Astrocyte (in vitro differentiated cells and primary cell): ENCODE measurements at regions not wholly inside any gene's neighbourhood (a gene's known extent, or its start where the extent isn't known, plus 50 kb on each side); places are given as distances from the start of the nearest gene placed in this dataset.

Source experiments
- CTCF ChIP-seq: IDR thresholded peaks from 2 replicates; pipeline ENCODE4 v1.5.1; 2011; ENCODE audit warnings: low read depth, mild to moderate bottlenecking, inconsistent platforms, low read length, moderate library complexity; ENCODE audit not compliant: insufficient read depth
- EZH2 ChIP-seq: IDR thresholded peaks from 2 replicates; pipeline ENCODE4 v1.6.1; 2012; ENCODE audit warnings: mild to moderate bottlenecking, low read length, inconsistent platforms; ENCODE audit not compliant: insufficient read depth

DNA sequence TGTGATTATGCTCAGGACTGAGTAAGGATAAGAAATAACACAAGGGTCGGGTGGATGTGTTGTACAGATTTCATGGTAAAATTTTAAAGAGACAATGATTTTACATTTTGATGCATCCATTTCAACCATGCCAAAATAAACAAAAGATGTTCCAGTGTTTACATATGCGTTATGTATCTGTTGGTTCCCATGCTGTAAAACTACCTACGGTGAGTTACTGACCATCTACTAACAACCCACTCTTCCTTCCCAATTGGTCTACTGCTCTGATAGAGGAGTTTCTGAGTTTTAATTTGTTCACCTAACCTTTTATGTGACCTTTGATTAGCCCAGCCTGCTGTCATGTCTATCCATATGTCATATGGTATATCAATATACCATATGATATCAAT lies 1697.1 kb downstream of the MAT2B start:
- no peak for TF ChIP-seq CTCF
- TF ChIP-seq EZH2 = no peak
